Activated CD4-positive, alpha-beta T cell treated with anti-CD3 and anti-CD28 coated beads for 48 hours (primary cell): ENCODE measurements at regions not wholly inside any gene's neighbourhood (a gene's known extent, or its start where the extent isn't known, plus 50 kb on each side); places are given as distances from the start of the nearest gene placed in this dataset.

Experiments used
- DNase-seq: peaks from one replicate; pipeline ENCODE4 v3.0.0-alpha.2; 2020

DNA sequence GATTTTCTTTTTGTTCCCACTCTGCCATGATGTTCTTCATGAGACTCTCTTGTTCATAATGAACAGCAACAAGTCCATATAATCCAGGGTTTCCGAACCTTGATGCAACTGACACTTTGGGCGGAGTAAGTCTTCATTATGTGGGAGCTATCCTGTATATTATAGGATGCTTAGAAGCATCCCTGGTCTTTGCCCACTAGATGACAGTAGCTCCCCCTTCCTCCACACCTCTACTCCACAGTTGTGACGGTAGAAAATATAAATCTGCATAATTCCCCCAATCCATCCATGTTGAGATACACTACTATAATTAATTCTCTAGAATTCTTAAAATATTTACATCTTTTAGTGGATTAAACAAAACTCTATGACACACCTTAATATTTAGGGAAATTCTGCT, 482.2 kb upstream of the CELF4 start:
- no peak for DNase-seq

DNA sequence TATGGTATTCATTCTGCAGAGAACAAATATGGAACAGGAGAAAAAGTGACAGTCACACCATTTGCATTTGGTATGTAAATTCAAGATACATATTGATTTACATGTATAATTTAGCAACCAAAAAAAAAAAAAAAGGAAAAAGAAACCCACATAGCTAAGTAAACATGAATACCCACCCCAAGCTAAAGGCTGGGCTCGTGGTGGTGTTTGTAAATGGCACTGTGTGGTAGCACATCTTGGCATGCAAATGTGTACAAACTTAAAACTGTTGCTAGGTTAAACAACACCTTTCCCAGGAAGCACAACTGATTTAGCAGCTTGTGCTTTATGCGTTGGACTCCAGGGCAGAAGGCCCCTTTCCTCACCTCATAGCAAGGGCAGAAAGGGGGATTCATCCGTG, 481.1 kb upstream of the CELF4 start:
- no peak for DNase-seq

DNA sequence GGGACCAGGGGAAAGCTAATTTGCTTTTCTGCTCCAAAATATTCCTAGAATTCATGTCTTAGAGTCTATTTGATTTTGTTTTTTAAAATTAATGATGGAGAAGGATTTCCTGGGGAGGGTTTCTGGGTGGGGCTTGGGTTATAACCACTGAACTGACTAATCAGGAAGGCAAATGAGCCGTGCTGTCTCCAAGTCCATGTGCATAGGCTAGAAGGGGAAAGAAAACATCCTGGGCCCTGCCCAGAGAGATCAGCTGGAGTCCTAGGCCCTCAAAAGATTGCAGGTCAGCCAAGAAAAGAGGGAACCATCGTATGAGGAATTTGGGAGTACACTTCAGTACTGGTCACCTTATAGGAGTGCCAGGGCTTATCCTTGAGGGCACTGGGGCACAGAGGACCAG, 480.2 kb upstream of the CELF4 start:
- no peak for DNase-seq

DNA sequence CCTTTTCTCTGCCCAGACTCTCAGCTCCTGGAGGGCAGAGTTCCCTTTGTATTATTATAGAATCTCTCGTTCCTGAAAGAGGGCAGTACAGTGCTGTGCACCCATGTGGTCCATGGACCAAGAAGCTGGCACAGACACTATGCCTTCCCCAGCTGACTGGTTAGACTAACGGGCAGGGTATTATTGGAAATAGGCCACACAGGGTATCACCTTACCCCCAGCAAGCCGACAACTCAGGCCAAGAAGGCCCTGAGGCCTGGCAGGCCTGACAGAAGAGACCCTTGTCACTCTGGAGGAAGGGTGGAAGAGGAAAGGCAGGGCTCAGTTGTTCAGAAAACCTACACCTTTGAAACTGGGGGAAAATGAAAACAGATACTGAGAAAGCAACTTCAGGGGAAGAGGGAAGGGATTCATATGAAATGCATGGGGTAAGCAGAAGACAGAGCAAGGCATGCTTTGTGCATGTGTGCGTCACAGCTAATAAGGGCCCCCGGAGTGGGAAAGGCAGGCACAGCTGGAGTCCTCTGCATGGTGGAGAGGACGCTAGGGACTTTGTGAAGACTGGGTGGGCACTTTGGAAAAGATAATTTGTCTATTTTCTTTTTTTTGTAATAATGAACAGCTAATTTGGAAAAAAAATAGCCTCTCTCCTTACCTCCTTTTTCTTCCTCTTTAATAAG, 476.8 kb upstream of the CELF4 start:
- DNase-seq, result no peak

DNA sequence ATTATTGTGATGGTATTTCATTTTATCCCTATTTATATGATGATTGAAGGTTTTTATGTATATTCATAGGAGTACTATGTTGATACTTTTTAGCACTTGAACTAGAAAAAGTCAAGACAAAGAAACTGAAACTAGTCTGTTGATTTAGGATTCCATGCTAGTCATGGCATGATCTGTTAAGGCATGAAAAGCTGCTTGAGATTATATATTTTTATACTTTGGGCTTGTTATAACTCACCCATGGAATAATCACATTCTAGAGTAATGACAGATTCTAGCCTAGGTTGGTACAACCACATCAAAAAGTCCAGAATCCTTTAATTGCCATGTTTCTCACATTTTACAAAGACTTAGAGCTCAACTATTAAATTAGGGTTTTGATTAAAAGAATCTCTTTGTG, 472.6 kb upstream of the CELF4 start:
- DNase-seq, result no peak

DNA sequence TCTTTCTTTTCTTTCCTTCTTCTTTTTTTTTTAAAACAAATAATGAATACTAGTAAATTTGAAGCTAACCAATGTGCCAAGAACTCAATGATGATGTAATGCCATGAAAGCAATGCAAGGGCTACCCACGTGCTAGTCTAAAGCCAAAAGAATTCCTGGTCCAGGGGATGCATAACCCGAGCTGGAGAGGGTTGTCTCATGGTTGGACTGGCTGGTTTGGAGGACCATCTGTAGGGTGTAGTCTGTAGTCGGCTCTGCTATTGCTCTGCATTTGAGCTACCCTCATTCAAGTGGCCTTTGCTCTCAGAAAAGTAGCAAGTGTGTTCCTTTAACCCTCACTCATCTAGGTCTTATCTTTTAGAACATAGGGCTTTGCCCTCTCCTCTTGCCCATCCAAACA, 469.6 kb upstream of the CELF4 start:
- DNase-seq, result no peak

DNA sequence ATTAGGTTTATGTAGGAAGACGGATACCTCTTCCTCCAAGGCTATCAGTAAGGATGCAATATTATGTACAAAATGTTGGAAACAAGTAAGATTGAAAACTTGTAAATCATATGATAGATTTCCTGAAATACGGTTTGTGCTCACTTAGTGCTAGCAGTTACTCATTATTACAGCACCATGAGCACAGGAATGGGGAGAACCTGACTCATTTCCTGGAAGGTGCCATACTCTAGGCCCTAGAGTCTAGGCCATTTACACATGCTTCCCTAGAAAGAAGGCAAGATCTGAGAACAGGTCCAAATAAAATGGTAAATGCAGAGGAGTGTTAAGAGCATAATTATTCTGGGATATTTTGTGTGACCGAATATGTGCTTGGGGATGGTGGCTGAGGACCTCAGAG, 467.7 kb upstream of the CELF4 start:
- DNase-seq, result no peak

DNA sequence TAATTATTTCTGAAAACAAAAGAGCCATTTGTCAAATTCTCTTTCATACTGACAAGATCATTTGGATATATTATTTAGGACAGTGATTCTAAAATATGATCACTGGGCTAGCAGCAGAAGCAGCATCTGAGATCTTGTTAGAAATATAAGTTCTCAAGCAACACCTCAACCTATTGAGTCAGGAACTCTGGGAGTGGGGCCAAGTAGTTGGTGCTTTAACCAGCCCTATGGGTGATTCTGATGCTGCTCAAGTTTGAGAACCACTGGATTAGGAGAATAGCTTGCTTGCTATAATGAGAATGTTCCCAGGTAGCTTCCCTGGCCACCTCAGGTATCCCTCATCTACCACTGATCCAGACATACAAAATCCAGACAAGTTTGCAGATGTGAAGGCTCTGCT, 466.9 kb upstream of the CELF4 start:
- no peak for DNase-seq

DNA sequence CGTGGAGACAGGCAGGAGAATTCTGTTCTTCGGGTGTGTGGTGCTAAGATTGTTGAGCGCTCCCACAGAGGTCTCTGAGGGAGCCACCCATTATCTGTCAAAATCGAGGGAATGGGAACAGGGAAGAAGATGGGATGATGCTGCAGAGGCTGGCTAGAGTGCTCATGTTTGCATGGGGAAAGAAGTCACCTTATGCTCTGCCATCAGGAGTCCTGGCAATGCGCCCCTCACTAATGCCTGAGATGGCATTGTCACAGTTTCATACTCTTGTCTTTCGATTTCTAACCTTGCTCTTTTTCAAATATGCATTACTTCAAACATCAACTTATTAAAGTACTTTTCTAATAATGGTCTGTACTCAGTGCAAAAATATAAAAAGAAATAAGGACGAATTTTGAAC, 463.3 kb upstream of the CELF4 start:
- DNase-seq, result no peak

DNA sequence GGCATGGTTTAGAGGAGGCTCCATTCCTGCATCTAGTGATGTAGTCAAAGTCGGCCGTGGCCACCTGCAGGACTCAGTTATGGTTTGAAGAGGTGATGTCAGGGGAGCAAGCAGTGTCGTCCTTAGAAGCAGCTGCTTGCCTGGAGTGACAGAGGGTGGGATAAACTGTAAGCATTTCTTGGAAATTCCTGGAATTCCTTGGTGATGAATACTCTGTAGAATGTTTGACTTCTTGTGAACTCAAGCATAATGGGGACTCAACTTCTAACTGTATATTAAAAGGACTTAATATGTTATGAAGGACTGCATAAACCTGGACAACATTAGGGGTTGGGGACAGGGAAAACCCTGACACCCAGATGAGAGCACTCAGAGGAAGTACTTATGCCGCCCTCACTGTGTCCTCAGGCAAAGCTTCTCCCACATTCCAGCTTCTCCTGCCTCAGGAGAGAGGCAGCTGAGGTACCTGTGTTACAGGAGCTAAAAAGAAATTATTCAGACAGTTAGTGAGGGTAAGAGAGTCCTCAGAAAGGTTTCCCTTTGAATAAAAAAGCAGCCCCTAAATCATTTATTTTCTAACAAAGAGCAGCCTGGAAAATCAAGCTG, 459.9 kb upstream of the CELF4 start:
- DNase-seq, result no peak

DNA sequence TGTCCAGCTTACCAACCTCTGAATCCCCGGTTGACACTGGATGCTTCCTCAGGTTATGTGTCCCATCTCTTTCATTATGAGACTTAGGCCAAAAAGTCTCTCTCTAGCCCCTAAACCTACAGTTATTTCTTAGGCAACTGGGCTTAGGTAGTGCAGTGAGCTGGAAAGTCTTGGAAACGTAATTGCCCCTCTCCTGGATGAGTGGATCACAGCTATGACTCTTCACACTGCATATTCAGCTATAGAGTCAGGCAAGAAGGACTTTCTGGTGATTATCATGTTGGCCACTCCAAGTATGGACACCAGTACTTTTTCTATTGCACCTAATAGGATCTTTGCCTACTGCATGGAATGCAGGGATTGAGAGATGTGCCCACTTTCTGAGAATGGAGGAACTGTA, 458.3 kb upstream of the CELF4 start:
- DNase-seq, result no peak

DNA sequence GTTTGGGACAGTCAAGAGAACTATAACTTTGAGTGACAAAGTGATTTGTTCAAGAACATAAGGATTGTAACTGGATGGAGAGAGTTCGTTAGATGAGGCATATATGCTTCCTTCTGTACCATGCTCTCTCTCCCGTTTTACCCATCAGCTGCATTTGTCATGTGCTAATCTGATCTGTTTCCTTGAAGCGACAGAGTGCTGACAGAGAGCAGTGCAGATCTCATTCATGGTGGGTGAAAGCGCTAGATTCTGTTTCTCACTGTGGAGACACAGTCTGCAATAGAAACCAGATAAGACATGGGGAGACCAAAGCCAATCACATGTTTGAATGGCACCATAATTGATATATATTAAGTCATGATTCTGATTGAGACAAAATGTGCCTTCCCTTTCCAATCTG, 456.6 kb upstream of the CELF4 start:
- DNase-seq, result no peak

DNA sequence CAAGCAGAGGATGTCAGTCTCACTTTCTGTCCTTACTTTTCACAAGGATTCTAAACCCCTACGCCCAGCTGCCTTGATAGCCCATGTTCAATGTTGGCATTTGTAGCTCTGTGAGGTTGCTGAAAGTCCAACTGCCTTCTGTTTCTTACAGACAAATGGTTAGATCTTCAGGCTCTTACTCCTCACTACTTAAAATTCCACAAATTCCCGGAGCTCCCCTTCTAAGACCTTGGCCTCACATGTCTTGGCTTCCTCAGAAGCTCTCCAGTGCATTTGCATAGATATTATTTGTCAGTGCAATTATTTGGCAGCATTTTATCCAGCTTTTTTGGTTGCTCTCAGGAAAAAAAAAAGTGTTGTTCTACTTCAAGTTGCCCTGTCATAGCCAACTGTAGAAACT, 453.7 kb upstream of the CELF4 start:
- no peak for DNase-seq

DNA sequence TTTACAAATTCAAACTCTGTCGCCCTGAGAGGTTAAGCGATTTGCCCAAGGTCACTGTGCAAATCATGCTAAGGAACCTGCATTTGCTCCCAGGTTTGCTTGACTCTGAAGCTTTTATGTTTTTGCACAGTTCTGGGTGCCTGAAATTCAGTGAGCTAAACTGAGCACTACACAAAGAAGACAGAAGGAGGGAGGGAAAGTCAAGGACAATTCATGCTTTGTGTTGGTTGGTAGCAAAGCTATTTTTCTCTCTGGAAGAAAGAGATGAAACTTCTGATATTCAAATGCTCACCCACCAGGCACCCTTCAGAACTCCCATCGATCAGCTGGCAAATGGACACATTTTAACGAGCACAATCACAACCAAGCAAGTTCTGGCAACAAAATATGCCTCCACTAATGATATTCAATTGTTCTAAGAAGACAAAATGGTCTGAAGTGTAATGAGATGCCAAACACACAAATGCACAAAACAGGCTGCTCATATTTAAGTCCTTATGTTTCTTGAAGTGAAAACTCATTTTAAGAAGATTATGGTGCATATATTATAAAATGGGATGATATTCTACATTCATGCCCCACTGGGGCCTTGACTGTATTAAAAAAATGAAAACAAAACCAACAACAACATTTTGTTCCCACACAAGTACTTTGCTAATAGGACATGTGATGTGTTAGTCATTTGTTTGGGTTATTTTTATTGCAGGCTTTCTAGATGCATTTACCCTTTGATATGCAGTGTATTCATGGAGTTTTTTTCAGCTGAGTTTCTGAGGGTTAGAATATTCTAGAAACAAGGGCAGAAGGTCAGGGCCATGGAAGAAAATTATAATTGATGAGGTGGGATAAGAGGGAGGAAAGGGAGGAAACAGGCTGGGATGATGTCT, 445.6 kb upstream of the CELF4 start:
- DNase-seq, result no peak

DNA sequence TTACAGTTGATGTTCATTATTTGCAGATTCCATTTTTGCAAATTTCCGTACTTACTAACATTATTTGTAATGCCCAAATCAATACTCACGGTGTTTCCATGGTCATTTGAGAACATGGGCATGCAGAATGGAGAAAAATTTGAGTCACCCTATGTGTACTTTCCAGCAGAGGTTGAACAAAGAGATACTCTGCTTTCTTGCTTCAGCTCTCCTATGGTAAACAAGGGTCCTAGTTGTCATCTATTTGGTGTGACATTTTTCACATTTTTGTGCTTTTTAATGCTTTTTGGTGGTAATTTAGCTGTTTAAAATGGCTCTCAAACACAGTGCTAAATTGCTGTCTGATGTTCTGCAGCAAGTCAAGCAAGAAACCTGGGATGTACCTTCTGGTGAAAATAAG, 444.4 kb upstream of the CELF4 start:
- no peak for DNase-seq

DNA sequence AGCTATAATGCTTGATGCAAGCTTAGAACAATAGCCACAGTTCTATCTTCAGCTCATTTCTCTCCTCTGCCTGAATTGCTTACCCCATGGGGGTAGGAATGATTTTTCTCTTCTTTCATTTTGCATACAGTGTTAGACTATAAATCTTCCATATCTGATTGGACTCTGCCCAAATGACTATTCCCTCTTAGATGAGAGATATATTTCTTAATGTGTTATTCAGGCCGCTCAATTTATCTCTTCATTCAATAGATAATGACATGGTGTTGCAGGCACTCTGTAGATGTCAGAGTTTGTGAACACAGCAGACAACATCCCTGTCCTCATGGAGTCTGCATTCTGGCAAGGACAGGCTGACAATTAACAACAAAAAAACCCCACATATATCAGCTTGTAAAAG, 443.7 kb upstream of the CELF4 start:
- DNase-seq, result no peak

DNA sequence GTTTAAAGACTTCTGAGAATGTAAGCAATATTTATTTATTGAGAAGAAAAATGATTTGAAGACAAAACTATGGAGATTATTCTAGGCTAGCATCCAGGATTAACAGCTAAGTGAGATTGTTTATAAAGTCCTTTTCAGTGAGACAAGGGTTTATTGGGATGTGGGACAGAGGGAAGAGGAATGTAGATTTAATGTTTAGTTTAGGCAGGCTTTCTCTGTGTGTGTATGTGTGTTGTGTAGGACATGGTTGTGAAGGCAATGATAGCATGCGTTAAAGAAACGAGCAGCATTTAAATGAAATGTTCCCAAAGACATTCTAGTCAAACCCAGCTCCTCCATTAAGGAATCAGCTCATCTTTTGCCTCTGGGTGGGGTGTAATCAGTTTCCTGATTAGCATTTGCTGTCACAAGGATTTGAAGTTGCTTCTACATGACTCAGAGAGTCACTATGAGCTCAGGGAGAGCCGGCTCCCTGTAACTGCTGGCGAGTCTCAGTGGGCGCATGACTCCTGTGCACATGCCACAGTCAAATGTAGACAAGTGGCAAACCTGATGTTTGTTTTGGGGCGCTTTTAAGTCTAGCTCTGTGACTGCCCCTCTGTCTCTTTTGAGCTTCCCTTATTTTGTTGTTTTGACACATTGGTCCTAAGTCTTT, 442.2 kb upstream of the CELF4 start:
- DNase-seq, result no peak

DNA sequence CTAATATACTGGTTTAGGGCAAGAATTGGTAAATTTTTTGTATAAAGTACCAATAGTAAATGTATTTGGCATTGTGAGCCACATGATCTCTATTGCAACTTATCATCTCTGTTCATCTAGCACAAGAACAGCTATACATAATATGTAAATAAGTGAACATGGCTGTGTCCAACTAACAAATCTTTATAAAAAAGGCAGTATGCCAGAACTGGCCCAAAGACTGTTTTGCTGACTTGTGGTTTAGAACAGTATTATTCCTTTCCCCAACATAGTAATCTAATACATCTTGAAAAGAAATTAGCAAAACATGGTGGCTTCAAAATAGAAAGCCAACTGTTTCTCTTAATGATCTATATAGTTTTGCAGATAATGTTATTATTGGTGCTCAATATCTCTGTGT, 441.4 kb upstream of the CELF4 start:
- DNase-seq, result no peak

DNA sequence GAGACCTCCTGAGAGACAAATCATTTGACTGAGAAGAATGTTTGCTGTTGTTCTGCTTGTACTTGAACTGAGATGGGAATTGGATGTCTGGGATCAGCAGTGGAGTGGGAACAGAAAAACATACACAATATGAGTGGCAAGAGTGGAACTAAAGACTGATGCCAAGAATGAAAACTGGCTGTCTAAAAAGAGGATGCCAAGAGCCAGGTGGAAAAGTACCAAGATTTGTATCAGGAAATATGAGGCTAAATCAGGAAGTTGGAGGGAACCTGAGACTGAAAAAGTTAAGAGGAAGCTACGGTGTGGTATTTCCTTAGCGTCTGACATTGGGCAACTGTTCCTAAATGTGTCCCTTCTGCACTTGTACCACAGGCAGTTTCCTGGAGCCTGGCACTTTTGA, 440.9 kb upstream of the CELF4 start:
- DNase-seq, result no peak

DNA sequence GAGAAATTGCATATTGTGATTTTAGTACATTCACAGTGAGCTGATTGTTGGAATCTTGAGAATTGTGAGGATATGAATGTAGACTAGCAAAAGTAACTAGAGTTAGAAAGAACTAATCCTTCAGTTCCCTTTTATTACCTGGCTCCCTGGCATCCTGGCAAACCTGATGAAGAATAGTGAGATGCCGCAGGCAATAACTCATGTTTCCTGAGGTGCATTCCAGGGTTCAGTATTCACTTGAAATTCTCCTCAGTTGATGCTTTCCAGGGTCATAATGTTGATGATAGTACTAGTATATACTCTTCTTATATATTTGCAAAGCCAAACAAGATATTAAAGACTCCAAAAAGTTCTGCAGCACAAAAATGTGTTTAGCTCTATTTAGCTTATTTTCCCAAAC, 432.1 kb upstream of the CELF4 start:
- no peak for DNase-seq

DNA sequence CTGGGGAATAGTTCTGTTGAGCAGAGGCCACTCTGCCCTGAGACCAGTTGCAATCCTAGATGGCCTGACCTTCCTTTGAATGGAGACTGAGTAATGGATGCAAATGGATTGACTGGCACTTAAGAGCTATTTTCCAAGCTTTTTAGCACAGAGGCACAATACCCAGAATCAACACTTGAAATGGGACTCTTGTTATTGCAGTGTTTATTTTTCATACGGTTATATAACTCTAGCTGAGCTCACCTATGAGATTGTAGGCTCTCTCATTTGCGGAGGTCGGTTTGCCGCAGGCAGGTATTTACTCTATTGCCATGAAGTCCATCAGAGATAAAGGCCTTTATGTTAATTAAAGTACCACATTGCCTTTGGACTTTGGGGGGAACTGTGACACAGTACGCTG, 422.3 kb upstream of the CELF4 start:
- DNase-seq, result no peak

DNA sequence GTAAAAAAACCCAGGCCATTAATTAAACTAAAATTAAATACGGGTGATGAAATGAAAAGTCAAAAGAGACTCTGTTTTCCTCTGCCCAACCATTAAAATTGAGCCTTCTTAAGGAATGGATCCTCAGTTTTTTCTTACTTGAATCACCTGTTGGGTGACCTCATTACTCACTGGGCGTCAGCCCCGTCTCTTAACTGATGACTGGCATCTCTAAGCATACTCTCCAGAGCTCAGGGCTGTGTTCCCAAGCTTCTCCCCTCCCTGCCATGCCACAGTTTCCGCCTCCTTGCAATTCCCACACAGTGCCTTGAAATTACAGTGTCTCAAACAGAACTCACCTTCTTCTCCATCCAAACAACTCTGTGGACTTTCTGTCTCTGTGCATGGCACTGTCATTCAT, 421.1 kb upstream of the CELF4 start:
- DNase-seq, result no peak

DNA sequence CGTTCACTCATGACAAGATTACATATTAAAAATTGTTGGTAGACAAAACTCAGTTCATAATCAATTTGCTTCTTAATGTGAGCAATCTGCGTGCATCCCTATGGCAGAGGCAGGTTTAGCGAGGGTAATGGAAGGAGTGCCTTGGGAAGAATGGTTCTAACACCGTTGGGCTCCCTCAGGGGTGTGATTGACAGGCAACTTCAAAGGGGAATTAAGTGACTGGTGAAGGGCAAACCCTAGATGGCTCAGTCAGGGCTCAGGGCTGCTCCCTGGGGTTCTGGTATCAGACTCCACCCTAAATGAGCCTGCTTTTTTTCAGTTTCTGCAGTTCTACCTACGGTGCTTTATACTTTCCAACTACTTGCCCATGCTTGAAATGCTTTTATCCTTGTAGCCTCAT, 419.5 kb upstream of the CELF4 start:
- DNase-seq, result no peak

DNA sequence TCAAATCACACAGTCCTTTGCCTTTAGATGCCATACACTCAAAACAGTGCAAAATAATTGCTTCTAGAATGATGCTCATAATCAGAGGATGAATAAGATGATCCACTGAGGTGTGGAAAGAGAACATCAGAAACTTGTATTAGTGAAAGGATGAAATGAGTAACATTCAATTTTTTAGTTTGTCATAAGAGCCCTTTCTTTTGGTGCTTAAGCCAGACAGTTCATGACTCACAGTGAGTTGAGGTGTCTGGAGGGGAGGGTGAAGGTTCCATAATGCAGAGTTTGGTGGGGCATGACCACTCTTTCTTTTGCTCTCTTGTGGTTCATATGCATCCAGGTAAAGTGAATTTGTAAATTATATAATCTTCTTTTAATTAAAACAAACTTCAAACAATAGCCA, 415.0 kb upstream of the CELF4 start:
- no peak for DNase-seq
